Activated CD4-positive, CD25-positive, alpha-beta regulatory T cell (primary cell): ENCODE measurements at regions not wholly inside any gene's neighbourhood (a gene's known extent, or its start where the extent isn't known, plus 50 kb on each side); places are given as distances from the start of the nearest gene placed in this dataset.
"Not testable (repeated sequence)": the region's sequence is repeated elsewhere in the genome, so short reads cannot be mapped to it uniquely, and the experiment has no call there.

Experiments
- DNase-seq, 4 experiments: peaks; one replicate each; lab custom pipeline; 2025; lab: John Stamatoyannopoulos, UW

- DNase-seq = no peak
Observed at GRCh38 chr14:38578278-38578681, 322.4 kb upstream of the CLEC14A start.

- no peak for DNase-seq
Observed at GRCh38 chr14:38567703-38568102, 311.8 kb upstream of the CLEC14A start.

GRCh38 chr14:38561657-38562056, 305.8 kb upstream of the CLEC14A start:
- no peak for DNase-seq

GRCh38 chr14:38559711-38560110, 303.8 kb upstream of the CLEC14A start:
- DNase-seq = no peak

GRCh38 chr14:38557391-38557790, 301.5 kb upstream of the CLEC14A start:
- not testable (repeated sequence) for DNase-seq

GRCh38 chr14:38556252-38556651, 300.4 kb upstream of the CLEC14A start:
- DNase-seq = no peak

- DNase-seq = no peak
Observed at GRCh38 chr14:38554026-38554425, 298.1 kb upstream of the CLEC14A start.

- DNase-seq = no peak
Observed at GRCh38 chr14:38553586-38553985, 297.7 kb upstream of the CLEC14A start.

GRCh38 chr14:38549564-38549963, 293.7 kb upstream of the CLEC14A start:
- no peak for DNase-seq

GRCh38 chr14:38547961-38548490, 292.1 kb upstream of the CLEC14A start:
- no peak for DNase-seq

GRCh38 chr14:38546932-38547551, 291.1 kb upstream of the CLEC14A start:
- no peak for DNase-seq

GRCh38 chr14:38544776-38545175, 288.9 kb upstream of the CLEC14A start:
- DNase-seq = no peak

GRCh38 chr14:38543851-38544250, 288.0 kb upstream of the CLEC14A start:
- not testable (repeated sequence) for DNase-seq

GRCh38 chr14:38538053-38538452, 282.2 kb upstream of the CLEC14A start:
- not testable (repeated sequence) for DNase-seq

GRCh38 chr14:38536376-38537038, 280.6 kb upstream of the CLEC14A start:
- no peak for DNase-seq

GRCh38 chr14:38528582-38528981, 272.7 kb upstream of the CLEC14A start:
- DNase-seq = no peak

- DNase-seq = no peak
Observed at GRCh38 chr14:38527502-38527878, 271.6 kb upstream of the CLEC14A start.

GRCh38 chr14:38526826-38527501, 271.1 kb upstream of the CLEC14A start:
- DNase-seq = no peak

- DNase-seq = no peak
Observed at GRCh38 chr14:38524636-38525509, 269.0 kb upstream of the CLEC14A start.

- DNase-seq = no peak
Observed at GRCh38 chr14:38522724-38523123, 266.8 kb upstream of the CLEC14A start.

GRCh38 chr14:38521591-38521990, 265.7 kb upstream of the CLEC14A start:
- DNase-seq = no peak

GRCh38 chr14:38517426-38517825, 261.5 kb upstream of the CLEC14A start:
- no peak for DNase-seq
